ENCODE measurements at regions not wholly inside any gene's neighbourhood (a gene's known extent, or its start where the extent isn't known, plus 50 kb on each side); places are given as distances from the start of the nearest gene placed in this dataset.

DNA sequence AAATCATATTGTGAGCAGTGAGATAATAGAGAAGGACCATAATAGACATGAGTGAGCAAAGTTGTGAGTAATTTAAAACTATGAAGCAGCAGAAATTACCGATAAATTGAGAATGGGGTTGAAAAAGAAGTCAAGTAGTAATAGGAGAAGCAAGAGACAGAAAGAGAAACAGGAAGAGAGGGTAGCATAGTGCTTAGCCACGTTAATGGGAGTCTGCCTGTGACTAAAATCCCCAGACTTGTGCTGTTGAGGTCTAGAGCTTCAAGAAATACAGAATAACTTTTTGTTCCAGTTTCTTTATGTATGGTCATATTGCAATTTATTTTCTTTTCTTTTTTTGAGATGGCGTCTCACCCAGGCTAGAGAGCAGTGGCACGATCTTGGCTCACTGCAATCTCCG is 368.7 kb downstream of the METTL15 start:
- H3K4me1 Mint-ChIP-seq (ENCODE audit: low read depth) = no peaks in the 10 kb centered on the region
- intact Hi-C loops (cut with micrococcal nuclease) = no loop called here
- H3K9me3 Mint-ChIP-seq = no peaks in the 10 kb centered on the region
- no peak overlapping the region for H3K4me3 Mint-ChIP-seq
- H3K27ac Mint-ChIP-seq = no peak overlapping the region
- ATAC-seq (no peak), DNase-seq (no peak)
- CTCF ChIA-PET = interaction anchor here (3.2 kb wide), 1 partner anchor 11 kb away, joined by 10 read pairs; no protein-coding TSS in a partner anchor
- no peaks in the 10 kb centered on the region for H3K36me3 Mint-ChIP-seq (ENCODE audit: low read depth)
- TF ChIP-seq, protein P1, sequence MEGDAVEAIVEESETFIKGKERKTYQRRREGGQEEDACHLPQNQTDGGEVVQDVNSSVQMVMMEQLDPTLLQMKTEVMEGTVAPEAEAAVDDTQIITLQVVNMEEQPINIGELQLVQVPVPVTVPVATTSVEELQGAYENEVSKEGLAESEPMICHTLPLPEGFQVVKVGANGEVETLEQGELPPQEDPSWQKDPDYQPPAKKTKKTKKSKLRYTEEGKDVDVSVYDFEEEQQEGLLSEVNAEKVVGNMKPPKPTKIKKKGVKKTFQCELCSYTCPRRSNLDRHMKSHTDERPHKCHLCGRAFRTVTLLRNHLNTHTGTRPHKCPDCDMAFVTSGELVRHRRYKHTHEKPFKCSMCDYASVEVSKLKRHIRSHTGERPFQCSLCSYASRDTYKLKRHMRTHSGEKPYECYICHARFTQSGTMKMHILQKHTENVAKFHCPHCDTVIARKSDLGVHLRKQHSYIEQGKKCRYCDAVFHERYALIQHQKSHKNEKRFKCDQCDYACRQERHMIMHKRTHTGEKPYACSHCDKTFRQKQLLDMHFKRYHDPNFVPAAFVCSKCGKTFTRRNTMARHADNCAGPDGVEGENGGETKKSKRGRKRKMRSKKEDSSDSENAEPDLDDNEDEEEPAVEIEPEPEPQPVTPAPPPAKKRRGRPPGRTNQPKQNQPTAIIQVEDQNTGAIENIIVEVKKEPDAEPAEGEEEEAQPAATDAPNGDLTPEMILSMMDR (IDR thresholded peaks at IDR 0.05) = no peak
- POLR2A ChIA-PET = no interaction called here
- H3K27me3 Mint-ChIP-seq = no peaks in the 10 kb centered on the region

DNA sequence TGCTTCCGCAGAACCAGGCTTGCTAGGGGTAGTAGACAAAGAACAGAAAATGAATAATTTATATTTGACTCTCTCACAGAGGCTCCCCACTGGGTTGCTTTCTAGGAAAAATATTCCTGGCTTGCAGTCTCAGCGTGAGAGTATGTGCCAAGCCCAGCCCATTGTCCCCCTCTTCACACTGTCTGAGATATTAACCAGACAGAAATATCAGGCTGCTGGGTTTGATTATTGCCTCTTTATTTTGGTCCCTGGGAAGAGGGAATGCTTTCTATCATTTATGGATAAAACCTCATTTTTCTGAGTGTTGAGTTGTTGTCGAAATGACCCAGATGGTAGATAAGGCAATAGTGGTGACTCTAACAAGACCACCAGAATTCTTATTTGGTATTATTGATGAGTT is 367.9 kb downstream of the METTL15 start:
- intact Hi-C loops (cut with micrococcal nuclease) = no loop called here
- Mint-ChIP-seq H3K4me1 (ENCODE audit: low read depth) (no peaks in the 10 kb centered on the region), H3K36me3 (ENCODE audit: low read depth) (no peaks in the 10 kb centered on the region), H3K27me3 (no peaks in the 10 kb centered on the region), H3K27ac (no peak overlapping the region), H3K4me3 (no peak overlapping the region), H3K9me3 (no peaks in the 10 kb centered on the region)
- no peak for ATAC-seq
- ChIA-PET POLR2A (no interaction called here), CTCF (no interaction called here)
- no peak for DNase-seq
- TF ChIP-seq, protein P1 (IDR thresholded peaks at IDR 0.05) = no peak

DNA sequence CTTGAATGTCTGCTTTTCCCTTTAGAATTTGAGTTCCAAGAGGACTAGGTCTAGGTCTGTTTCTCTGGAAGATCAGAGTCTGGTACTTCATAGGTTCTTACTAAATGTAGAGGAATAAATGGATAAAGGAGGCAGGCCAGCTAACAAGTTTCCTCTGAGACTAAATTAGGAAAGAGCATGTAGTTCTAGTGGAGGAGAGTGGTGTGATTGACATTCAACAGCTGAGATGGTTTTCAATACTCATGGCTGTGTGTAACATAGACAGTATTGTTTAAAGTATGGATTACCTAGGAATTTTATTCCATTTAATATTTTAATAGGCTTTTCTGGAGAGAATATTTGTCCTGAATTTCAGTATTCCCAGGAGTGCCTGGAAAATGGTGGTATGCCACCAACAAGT is 364.7 kb downstream of the METTL15 start:
- intact Hi-C loops (cut with micrococcal nuclease) = no loop called here
- Mint-ChIP-seq H3K4me3 (no peak overlapping the region), H3K27me3 (no peaks in the 10 kb centered on the region), H3K4me1 (ENCODE audit: low read depth) (no peaks in the 10 kb centered on the region), H3K36me3 (ENCODE audit: low read depth) (no peaks in the 10 kb centered on the region), H3K27ac (no peak overlapping the region), H3K9me3 (no peaks in the 10 kb centered on the region)
- TF ChIP-seq, protein P1 (IDR thresholded peaks at IDR 0.05) = no peak
- ChIA-PET POLR2A (no interaction called here), CTCF (interaction anchor here (0.6 kb wide), 1 partner anchor 9 kb away, joined by 3 read pairs; no protein-coding TSS in a partner anchor)
- no peak for ATAC-seq
- DNase-seq = no peak

DNA sequence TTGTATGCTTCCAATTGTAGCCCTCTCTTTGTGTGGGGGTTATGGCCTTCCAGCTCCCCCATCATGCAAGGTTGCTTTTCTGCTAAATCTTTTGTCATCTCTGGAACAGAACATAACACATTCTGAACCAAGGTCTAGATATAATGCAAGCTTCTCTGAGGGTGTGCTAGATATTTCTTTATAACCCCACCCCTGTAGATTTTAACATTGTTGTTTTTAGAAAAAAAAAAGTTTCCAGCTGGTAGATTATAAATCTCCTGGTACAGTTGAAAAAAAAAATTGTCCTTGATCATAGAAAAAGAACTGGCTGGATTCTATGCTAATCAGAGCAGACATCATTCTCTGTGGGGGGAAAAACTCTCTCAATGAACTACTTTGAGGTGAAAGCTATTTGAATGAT is 363.3 kb downstream of the METTL15 start:
- no peaks in the 10 kb centered on the region for H3K27me3 Mint-ChIP-seq
- no peaks in the 10 kb centered on the region for H3K4me1 Mint-ChIP-seq (ENCODE audit: low read depth)
- DNase-seq (no peak), ATAC-seq (no peak)
- no peaks in the 10 kb centered on the region for H3K9me3 Mint-ChIP-seq
- ChIA-PET POLR2A (no interaction called here), CTCF (no interaction called here)
- H3K27ac Mint-ChIP-seq = no peak overlapping the region
- TF ChIP-seq, protein P1 (IDR thresholded peaks at IDR 0.05) = no peak
- H3K4me3 Mint-ChIP-seq = no peak overlapping the region
- H3K36me3 Mint-ChIP-seq (ENCODE audit: low read depth) = no peaks in the 10 kb centered on the region
- intact Hi-C loops (cut with micrococcal nuclease) = no loop called here

DNA sequence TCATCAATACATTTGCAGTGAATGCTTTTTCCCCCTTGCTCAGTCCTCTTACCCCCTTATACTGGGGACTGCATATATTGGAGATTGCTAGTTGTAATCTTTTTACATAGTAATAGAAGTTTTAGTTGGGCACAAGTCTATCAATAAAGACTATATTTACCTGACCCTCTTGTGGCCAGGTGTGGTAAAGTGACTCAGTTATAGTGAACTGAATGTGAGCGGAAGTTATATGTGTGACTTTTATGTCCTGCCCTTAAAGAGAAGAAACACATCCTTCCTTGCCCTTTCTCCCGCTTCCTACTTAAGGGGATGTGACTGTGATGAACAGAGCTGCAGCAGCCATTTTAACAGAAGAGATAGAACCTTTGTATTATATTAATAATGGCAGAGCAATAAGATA is 362.0 kb downstream of the METTL15 start:
- ChIA-PET CTCF (no interaction called here), POLR2A (no interaction called here)
- intact Hi-C loops (cut with micrococcal nuclease) = no loop called here
- H3K4me1 Mint-ChIP-seq (ENCODE audit: low read depth) = no peaks in the 10 kb centered on the region
- ATAC-seq (no peak), DNase-seq (no peak)
- TF ChIP-seq, protein P1 (IDR thresholded peaks at IDR 0.05) = no peak
- H3K27ac Mint-ChIP-seq = no peak overlapping the region
- no peak overlapping the region for H3K4me3 Mint-ChIP-seq
- no peaks in the 10 kb centered on the region for H3K27me3 Mint-ChIP-seq
- H3K9me3 Mint-ChIP-seq = no peaks in the 10 kb centered on the region
- no peaks in the 10 kb centered on the region for H3K36me3 Mint-ChIP-seq (ENCODE audit: low read depth)

Measured in activated CD8-positive, alpha-beta T cell treated with anti-CD3 and anti-CD28 coated beads for 36 hours (primary cell).